ENCODE measurements at regions not wholly inside any gene's neighbourhood (a gene's known extent, or its start where the extent isn't known, plus 50 kb on each side); places are given as distances from the start of the nearest gene placed in this dataset.

GRCh38 chr12:124652661-124653060 lies 85.2 kb upstream of the NCOR2 start:
- TF ChIP-seq POLR2AphosphoS5 (IDR thresholded peaks at IDR 0.05; ENCODE audit: low read depth, low read length): no peak
- TF ChIP-seq TAF1 (IDR thresholded peaks at IDR 0.05; ENCODE audit: borderline replicate concordance, insufficient read depth, low read length): no peak
- TF ChIP-seq, protein P1, sequence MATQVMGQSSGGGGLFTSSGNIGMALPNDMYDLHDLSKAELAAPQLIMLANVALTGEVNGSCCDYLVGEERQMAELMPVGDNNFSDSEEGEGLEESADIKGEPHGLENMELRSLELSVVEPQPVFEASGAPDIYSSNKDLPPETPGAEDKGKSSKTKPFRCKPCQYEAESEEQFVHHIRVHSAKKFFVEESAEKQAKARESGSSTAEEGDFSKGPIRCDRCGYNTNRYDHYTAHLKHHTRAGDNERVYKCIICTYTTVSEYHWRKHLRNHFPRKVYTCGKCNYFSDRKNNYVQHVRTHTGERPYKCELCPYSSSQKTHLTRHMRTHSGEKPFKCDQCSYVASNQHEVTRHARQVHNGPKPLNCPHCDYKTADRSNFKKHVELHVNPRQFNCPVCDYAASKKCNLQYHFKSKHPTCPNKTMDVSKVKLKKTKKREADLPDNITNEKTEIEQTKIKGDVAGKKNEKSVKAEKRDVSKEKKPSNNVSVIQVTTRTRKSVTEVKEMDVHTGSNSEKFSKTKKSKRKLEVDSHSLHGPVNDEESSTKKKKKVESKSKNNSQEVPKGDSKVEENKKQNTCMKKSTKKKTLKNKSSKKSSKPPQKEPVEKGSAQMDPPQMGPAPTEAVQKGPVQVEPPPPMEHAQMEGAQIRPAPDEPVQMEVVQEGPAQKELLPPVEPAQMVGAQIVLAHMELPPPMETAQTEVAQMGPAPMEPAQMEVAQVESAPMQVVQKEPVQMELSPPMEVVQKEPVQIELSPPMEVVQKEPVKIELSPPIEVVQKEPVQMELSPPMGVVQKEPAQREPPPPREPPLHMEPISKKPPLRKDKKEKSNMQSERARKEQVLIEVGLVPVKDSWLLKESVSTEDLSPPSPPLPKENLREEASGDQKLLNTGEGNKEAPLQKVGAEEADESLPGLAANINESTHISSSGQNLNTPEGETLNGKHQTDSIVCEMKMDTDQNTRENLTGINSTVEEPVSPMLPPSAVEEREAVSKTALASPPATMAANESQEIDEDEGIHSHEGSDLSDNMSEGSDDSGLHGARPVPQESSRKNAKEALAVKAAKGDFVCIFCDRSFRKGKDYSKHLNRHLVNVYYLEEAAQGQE (IDR thresholded peaks at IDR 0.05; ENCODE audit: insufficient read depth in 1 of 2, low read depth in 2 of 2, low read length in 2 of 2): no peak
